ENCODE measurements at regions not wholly inside any gene's neighbourhood (a gene's known extent, or its start where the extent isn't known, plus 50 kb on each side); places are given as distances from the start of the nearest gene placed in this dataset.
"Not testable (repeated sequence)": the region's sequence is repeated elsewhere in the genome, so short reads cannot be mapped to it uniquely, and the experiment has no call there.

GRCh38 chr6:130494729-130495128, 128.9 kb downstream of the TMEM200A start:
- DNase-seq (ENCODE audit: low spot score): no peak

DNA sequence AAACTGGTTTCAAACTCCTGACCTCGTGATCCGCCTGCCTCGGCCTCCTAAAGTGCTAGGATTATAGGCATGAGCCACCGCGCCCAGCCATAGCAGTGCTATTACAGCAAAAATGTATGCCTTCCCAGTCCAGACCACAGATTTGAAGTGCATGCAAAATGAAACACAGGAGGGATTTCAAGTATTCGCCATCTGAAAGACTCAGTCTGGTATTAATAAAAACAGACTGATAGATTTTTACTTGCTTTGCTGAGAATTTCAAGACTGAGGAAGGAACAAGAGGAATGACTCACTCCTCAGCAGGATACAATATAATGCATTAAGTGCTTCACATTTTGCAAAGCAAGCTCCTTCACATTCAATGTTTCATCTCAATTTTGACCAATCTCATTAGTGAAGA, 134.9 kb downstream of the TMEM200A start:
- DNase-seq (ENCODE audit: low spot score): no peak

DNA sequence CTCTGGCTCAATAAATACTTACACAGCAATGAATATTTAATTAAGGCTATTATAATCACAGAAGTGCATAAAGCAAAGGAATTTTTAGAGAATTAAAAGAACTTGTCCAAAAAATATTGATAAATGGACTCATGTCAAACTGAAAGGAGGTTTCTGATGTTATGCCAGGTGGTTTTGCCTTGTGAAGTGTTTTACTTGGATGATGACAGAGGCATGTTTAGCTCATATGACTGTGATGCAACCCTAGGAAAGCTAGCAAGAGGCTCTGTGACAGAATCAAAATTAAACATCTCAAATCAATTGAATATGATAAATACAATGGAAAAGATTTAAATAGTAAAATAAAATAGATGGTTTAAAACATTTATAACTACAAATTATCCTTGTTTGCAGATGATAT, 137.3 kb downstream of the TMEM200A start:
- no peak for DNase-seq (ENCODE audit: low spot score)

GRCh38 chr6:130505808-130506598, 140.2 kb downstream of the TMEM200A start:
- DNase-seq (ENCODE audit: low spot score): no peak

GRCh38 chr6:130507005-130507665, 141.3 kb downstream of the TMEM200A start:
- not testable (repeated sequence) for DNase-seq (ENCODE audit: low spot score)

DNA sequence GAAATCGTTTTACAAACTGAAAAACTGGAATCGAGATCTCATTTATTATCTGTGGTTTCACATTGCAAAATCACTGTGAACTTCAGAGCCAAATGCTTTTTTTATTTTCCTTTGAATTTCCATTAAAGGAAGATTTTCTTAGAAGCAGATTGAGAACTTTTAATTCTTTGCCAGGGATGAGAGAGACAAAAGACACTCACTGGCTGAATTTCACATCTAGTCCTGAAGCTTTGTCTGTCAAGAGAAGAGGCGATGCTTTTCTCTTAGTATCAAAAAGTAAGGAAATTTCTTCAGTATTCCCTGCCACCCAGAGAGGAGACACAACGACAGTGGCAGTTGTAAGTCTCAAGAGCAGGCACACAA, 141.8 kb downstream of the TMEM200A start:
- DNase-seq (ENCODE audit: low spot score): no peak

DNA sequence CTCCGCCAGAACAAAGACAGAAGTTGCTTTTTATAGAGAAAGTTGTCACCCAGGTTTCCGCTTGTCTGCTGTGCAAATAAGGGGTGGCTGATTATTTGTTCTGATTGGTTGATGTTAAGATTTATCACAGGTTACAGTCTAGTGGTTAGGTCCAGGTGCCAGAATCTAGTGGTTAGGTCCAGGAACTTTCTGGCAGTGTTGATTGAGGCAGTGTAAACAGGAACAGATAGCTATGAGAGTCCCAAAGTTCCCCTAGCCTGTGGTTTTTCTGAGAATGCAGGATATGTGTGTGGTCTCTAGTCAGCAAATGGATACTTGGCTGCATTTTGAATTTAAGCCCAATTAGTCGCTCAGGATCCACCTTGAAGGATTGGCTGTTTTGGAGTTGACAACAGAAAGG, 148.0 kb downstream of the TMEM200A start:
- no peak for DNase-seq (ENCODE audit: low spot score)

- DNase-seq (ENCODE audit: low spot score): no peak
These were observed 148.9 kb downstream of the TMEM200A start for GRCh38 chr6:130514712-130515111.

DNA sequence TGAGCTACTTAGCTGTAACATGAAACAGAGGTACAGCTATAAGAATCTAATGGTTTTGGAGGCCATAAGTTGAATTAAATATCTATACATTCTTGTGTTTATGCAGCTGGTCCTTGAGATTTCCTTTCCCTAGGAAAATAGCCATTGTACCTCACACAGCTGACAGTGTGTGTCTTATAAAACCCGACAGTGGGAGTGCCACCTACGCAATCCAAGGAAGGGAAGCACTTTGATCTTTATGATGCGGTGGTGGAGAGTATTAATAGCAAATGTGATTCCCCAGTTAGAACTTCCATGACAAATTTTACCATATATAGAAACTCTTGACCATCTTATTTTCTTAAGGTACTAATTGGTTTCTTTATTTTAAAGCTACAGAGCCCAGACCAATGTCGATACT, 149.5 kb downstream of the TMEM200A start:
- no peak for DNase-seq (ENCODE audit: low spot score)

DNA sequence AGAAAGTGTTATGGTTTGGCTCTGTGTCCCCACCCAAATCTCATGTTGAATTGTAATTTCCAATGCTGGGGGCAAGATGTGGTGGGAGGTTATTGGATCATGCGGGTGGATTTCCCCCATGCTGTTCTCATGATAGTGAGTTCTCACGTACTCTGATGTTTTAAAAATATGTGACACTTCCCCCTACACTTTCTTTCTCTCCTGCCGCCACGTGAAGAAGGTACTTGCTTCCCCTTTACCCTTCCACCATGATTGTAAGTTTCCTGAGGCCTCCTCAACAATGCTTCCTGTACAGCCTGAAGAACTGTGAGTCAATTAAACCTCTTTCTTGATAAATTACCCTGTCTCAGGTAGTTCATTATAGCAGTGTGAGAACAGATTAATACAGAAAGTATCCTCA, 150.8 kb downstream of the TMEM200A start:
- no peak for DNase-seq (ENCODE audit: low spot score)

GRCh38 chr6:130517444-130517931, 151.7 kb downstream of the TMEM200A start:
- no peak for DNase-seq (ENCODE audit: low spot score)

DNA sequence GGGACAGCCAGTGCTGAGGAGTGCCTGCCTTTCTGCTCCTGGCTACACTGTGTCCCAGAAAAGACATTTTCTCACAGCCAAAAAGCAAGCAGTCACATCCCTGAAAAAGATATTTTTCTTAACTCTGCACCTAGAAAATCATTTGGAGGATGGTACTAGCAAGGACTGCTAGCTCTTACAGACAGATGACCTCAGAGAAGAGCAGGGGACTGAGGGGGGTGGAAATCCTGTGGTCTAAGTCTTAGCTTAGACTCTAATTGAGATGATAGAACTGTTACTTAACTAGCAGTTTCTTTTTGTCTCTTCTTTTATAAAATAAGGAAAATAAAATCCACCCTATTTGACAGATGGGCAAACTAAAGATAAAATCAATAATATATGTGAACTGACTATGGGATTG, 152.8 kb downstream of the TMEM200A start:
- no peak for DNase-seq (ENCODE audit: low spot score)

GRCh38 chr6:130520221-130520620, 154.4 kb downstream of the TMEM200A start:
- DNase-seq (ENCODE audit: low spot score): no peak

- DNase-seq (ENCODE audit: low spot score): no peak
These were observed 155.0 kb downstream of the TMEM200A start for GRCh38 chr6:130520801-130521200.

DNA sequence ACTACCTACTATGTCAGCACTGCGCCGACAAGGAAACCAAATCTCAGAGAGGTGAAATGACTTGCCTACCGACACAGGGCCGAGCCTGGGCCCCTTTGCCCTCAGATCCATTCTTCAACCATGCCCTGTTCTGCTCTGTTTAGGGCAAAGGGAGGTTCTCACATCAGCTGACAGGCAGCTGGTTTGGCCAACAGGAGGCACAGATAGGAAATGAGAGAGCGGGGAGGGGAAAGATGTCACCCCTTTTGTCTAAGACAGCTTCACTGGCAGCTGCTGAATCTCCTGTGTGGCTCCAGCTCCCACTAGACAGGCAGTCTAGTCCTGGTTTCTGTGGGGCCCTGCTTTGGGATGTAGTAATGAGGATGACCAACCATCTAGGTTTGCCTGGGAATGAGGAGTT, 158.7 kb downstream of the TMEM200A start:
- DNase-seq (ENCODE audit: low spot score): no peak

- DNase-seq (ENCODE audit: low spot score): no peak
These were observed 159.6 kb downstream of the TMEM200A start for GRCh38 chr6:130525408-130525807.

GRCh38 chr6:130526466-130526865, 160.6 kb downstream of the TMEM200A start:
- DNase-seq (ENCODE audit: low spot score): no peak

DNA sequence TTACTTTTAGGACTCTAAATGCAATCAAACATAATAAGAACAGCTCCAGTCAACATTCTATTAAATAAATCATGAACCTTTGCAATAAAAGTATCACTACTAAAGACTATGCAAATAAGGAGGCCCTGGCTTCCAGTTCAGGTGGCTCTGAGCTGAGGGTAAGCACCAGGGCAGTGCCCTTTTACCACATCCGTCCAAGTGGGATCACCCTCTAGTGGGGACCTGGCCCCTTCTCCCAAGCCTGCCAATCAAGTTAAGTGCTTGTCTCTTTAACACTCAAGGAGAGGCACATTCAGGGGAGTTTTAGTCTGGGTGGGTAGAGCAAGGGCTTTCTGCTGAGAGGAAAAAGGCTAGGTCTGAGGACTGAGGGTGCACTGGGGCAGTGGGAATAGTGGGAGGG, 161.4 kb downstream of the TMEM200A start:
- no peak for DNase-seq (ENCODE audit: low spot score)

- DNase-seq (ENCODE audit: low spot score): no peak
These were observed 163.8 kb downstream of the TMEM200A start for GRCh38 chr6:130529569-130530149.

- no peak for DNase-seq (ENCODE audit: low spot score)
These were observed 168.8 kb downstream of the TMEM200A start for GRCh38 chr6:130534627-130535026.

- DNase-seq (ENCODE audit: low spot score): no peak
These were observed 169.4 kb downstream of the TMEM200A start for GRCh38 chr6:130535242-130535641.

DNA sequence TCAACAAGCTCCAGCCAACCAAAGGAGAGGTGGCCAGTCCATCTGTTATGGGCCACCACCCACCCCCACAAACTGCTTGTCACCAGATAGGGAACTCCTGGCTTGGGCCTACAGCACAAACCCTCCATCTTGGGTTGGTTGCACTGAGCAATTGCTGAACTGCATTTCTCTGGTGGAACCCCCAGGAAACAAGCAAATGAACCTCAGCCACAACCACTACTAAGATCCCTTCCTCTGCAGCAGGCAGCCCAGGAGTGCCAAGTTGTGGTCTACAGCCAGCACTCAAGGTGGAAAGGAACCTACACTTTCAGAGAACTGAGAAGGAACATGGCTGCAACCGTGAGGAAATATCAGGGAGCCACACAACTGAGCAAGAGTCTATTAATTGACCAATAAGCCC, 171.6 kb downstream of the TMEM200A start:
- no peak for DNase-seq (ENCODE audit: low spot score)

GRCh38 chr6:130547723-130548122, 181.9 kb downstream of the TMEM200A start:
- no peak for DNase-seq (ENCODE audit: low spot score)
